IMR-90 (cell line): ENCODE measurements at regions not wholly inside any gene's neighbourhood (a gene's known extent, or its start where the extent isn't known, plus 50 kb on each side); places are given as distances from the start of the nearest gene placed in this dataset.

ENCODE experiments used
- ATAC-seq: fragments of 200-7000 bp; cut with Tn5 transposase; 2 replicates; pipeline ENCODE4 v1.9.1; 2020; ENCODE audit warnings: low read depth, mild to moderate bottlenecking, moderate library complexity
- BruUV-seq: library from RNA; stranded (reverse); fragments of 400-500 nt; replicated peaks from 2 replicates; lab custom pipeline; 2021; lab: Mats Ljungman, UMichigan
- CTCF ChIA-PET: fragments of 300-600 bp; formaldehyde crosslinking; extraction: SDS; loops from one replicate; lab custom pipeline; 2021; ENCODE audit warnings: antibody characterized with exemption; lab: Yijun Ruan, JAX
- POLR2A ChIA-PET: fragments of 300-600 bp; sonication (Branson Sonifier 250); formaldehyde crosslinking; loops from one replicate; lab custom pipeline; 2022; ENCODE audit warnings: antibody characterized with exemption; ENCODE audit not compliant: unreplicated experiment; lab: Charles Lee
- DNase-seq: peaks from one replicate; pipeline ENCODE4 v3.0.0; 2013
- H2AFZ ChIP-seq: replicated peaks from 2 replicates; pipeline ENCODE3; 2013; ENCODE audit warnings: low read length, mild to moderate bottlenecking; ENCODE audit not compliant: poor library complexity
- H2AK5ac ChIP-seq: 2 replicates; pipeline ENCODE4 v1.6.1; 2013; ENCODE audit warnings: low read depth, low read length, inconsistent platforms
- H2AK9ac ChIP-seq: replicated peaks from 2 replicates; pipeline ENCODE3; 2013; ENCODE audit warnings: mild to moderate bottlenecking, low read depth, low read length, moderate library complexity; ENCODE audit not compliant: poor library complexity
- H2BK120ac ChIP-seq: 2 replicates; pipeline ENCODE4 v1.6.1; 2013; ENCODE audit warnings: low read depth, low read length, inconsistent platforms
- H2BK15ac ChIP-seq: 3 replicates; pipeline ENCODE4 v1.6.1; 2013; ENCODE audit warnings: low read depth, low read length, inconsistent platforms
- H2BK20ac ChIP-seq: 2 replicates; pipeline ENCODE4 v1.6.1; 2013; ENCODE audit warnings: low read depth, mild to moderate bottlenecking, inconsistent platforms, low read length, moderate library complexity
- H2BK5ac ChIP-seq: 2 replicates; pipeline ENCODE4 v1.6.1; 2013; ENCODE audit warnings: mild to moderate bottlenecking, low read depth, low read length, inconsistent platforms; ENCODE audit not compliant: poor library complexity, severe bottlenecking
- H3K14ac ChIP-seq: replicated peaks from 2 replicates; pipeline ENCODE4 v1.6.1; 2013; ENCODE audit warnings: low read depth, low read length, inconsistent platforms
- H3K18ac ChIP-seq: 2 replicates; pipeline ENCODE4 v1.6.1; 2013; ENCODE audit warnings: low read depth, low read length, control low read depth
- H3K23ac ChIP-seq: 2 replicates; pipeline ENCODE4 v1.6.1; 2013; ENCODE audit warnings: low read depth, low read length, inconsistent platforms
- H3K27ac ChIP-seq: 2 replicates; pipeline ENCODE4 v1.5.1; 2013; ENCODE audit warnings: mild to moderate bottlenecking, control low read depth, low read length; ENCODE audit not compliant: insufficient read depth
- H3K27me3 ChIP-seq: 2 replicates; pipeline ENCODE4 v1.6.1; 2013; ENCODE audit warnings: low read length; ENCODE audit not compliant: control insufficient read depth, insufficient read depth
- H3K36me3 ChIP-seq: 2 replicates; pipeline ENCODE4 v1.6.1; 2013; ENCODE audit warnings: low read length, mixed read lengths; ENCODE audit not compliant: control insufficient read depth, insufficient read depth
- H3K4ac ChIP-seq: 2 replicates; pipeline ENCODE4 v1.6.1; 2013; ENCODE audit warnings: low read depth, low read length, inconsistent platforms
- H3K4me1 ChIP-seq: 2 replicates; pipeline ENCODE4 v1.6.1; 2013; ENCODE audit warnings: low read length, mixed read lengths; ENCODE audit not compliant: control insufficient read depth, insufficient read depth
- H3K4me2 ChIP-seq: 2 replicates; pipeline ENCODE4 v1.6.1; 2013; ENCODE audit warnings: low read depth, mild to moderate bottlenecking, control low read depth, low read length, moderate library complexity
- H3K4me3 ChIP-seq: 2 replicates; pipeline ENCODE4 v1.5.1; 2013; ENCODE audit warnings: low read depth, mild to moderate bottlenecking, control low read depth, low read length, moderate library complexity; ENCODE audit not compliant: insufficient read depth
- H3K56ac ChIP-seq: 2 replicates; pipeline ENCODE4 v1.6.1; 2013; ENCODE audit warnings: low read length, inconsistent platforms; ENCODE audit not compliant: insufficient read depth; ENCODE audit errors: extremely low read depth
- H3K79me1 ChIP-seq, 2 experiments: 2 replicates each; pipeline ENCODE4 v1.6.1; 2013; ENCODE audit warnings: low read length in 2 of 2, inconsistent platforms in 1 of 2, low read depth in 1 of 2
- H3K9ac ChIP-seq: 2 replicates; pipeline ENCODE4 v1.6.1; 2013; ENCODE audit warnings: low read depth, low read length, control low read depth
- H3K9me1 ChIP-seq: 2 replicates; pipeline ENCODE4 v1.6.1; 2013; ENCODE audit warnings: low read length, inconsistent platforms; ENCODE audit not compliant: insufficient read depth
- H3K9me3 ChIP-seq: 2 replicates; pipeline ENCODE4 v1.6.1; 2013; ENCODE audit warnings: low read length; ENCODE audit not compliant: control insufficient read depth, insufficient read depth
- H4K20me1 ChIP-seq: 2 replicates; pipeline ENCODE4 v1.6.1; 2013; ENCODE audit warnings: low read length, inconsistent platforms; ENCODE audit not compliant: insufficient read depth
- H4K5ac ChIP-seq: 2 replicates; pipeline ENCODE4 v1.6.1; 2013; ENCODE audit warnings: mild to moderate bottlenecking, low read depth, low read length, control low read depth
- H4K8ac ChIP-seq, 2 experiments: 2 replicates each; pipeline ENCODE4 v1.6.1; 2013; ENCODE audit warnings: low read depth in 2 of 2, low read length in 2 of 2, control low read depth in 1 of 2, inconsistent platforms in 1 of 2
- H4K91ac ChIP-seq: 2 replicates; pipeline ENCODE4 v1.6.1; 2013; ENCODE audit warnings: low read depth, low read length, inconsistent platforms; ENCODE audit not compliant: insufficient read depth
- BHLHE40 ChIP-seq: fragments of 150-350 bp; IDR thresholded peaks from 2 replicates; pipeline ENCODE4 v1.6.1; 2016; ENCODE audit warnings: mild to moderate bottlenecking, low read depth, low read length
- CEBPB ChIP-seq: IDR thresholded peaks from 2 replicates; pipeline ENCODE4 v1.6.1; 2012; ENCODE audit warnings: low read depth, low read length, improper control_type of control experiment
- CHD1 ChIP-seq: IDR thresholded peaks from 2 replicates; pipeline ENCODE4 v1.6.1; 2012; ENCODE audit warnings: low read depth, low read length, improper control_type of control experiment
- CTCF ChIP-seq: conservative IDR thresholded peaks from 2 replicates; pipeline ENCODE4 v1.5.1; 2012; ENCODE audit warnings: mild to moderate bottlenecking, low read depth, low read length, improper control_type of control experiment
- ELK1 ChIP-seq: fragments of 150-350 bp; IDR thresholded peaks from 2 replicates; pipeline ENCODE4 v1.6.1; 2016; ENCODE audit warnings: low read depth, mild to moderate bottlenecking, low read length, moderate library complexity, borderline replicate concordance
- FOS ChIP-seq: fragments of 150-350 bp; IDR thresholded peaks from 2 replicates; pipeline ENCODE4 v1.6.1; 2016; ENCODE audit warnings: low read depth, low read length
- MAFK ChIP-seq: IDR thresholded peaks from 2 replicates; pipeline ENCODE4 v1.6.1; 2012; ENCODE audit warnings: low read depth, low read length, improper control_type of control experiment
- MAZ ChIP-seq: IDR thresholded peaks from 2 replicates; pipeline ENCODE4 v1.6.1; 2012; ENCODE audit warnings: low read depth, mild to moderate bottlenecking, low read length, improper control_type of control experiment, moderate library complexity, borderline replicate concordance
- MXI1 ChIP-seq: IDR thresholded peaks from 2 replicates; pipeline ENCODE4 v1.6.1; 2012; ENCODE audit warnings: low read depth, mild to moderate bottlenecking, low read length, moderate library complexity, borderline replicate concordance
- NFE2L2 ChIP-seq: fragments of 150-350 bp; IDR thresholded peaks from 2 replicates; pipeline ENCODE4 v1.6.1; 2016; ENCODE audit warnings: low read depth, mild to moderate bottlenecking, low read length
- POLR2A ChIP-seq: IDR thresholded peaks from 2 replicates; pipeline ENCODE4 v1.6.1; 2012; ENCODE audit warnings: mild to moderate bottlenecking, low read depth, low read length
- RAD21 ChIP-seq: IDR thresholded peaks from 2 replicates; pipeline ENCODE4 v1.6.1; 2012; ENCODE audit warnings: low read length, improper control_type of control experiment
- RCOR1 ChIP-seq: IDR thresholded peaks from 2 replicates; pipeline ENCODE4 v1.6.1; 2012; ENCODE audit warnings: mild to moderate bottlenecking, low read length, improper control_type of control experiment; ENCODE audit not compliant: insufficient replicate concordance
- RFX5 ChIP-seq: IDR thresholded peaks from 2 replicates; pipeline ENCODE4 v1.8.0; 2012; ENCODE audit warnings: low read depth, mild to moderate bottlenecking, low read length, moderate library complexity
- SMC3 ChIP-seq: fragments of 150-350 bp; IDR thresholded peaks from 2 replicates; pipeline ENCODE4 v1.6.1; 2016; ENCODE audit warnings: low read depth, mild to moderate bottlenecking, antibody characterized with exemption, low read length, moderate library complexity
- WGBS, 2 experiments: methylation state at CpG; one replicate each; pipeline versions ENCODE4 v1.1.5 to v1.1.7; 2013; ENCODE audit warnings: missing lambda C conversion rate in 2 of 2; ENCODE audit not compliant: insufficient read length in 1 of 2; ENCODE audit errors: extremely low coverage in 2 of 2; 5-methylcytosine and 5-hydroxymethylcytosine counted together
- dilution Hi-C: fragments of 300-500 bp; cut with HindIII; formaldehyde crosslinking; loops from one replicate; pipeline ENCODE4 v1.14.3; 2018; ENCODE audit warnings: low sequenced_read_pairs; ENCODE audit not compliant: unreplicated experiment
- in situ Hi-C: fragments of 300-500 bp; cut with MboI; formaldehyde crosslinking; loops from 3 replicates; pipeline ENCODE4 v1.14.3; 2019; ENCODE audit warnings: low sequenced_read_pairs, inconsistent platforms, mixed read lengths
- intact Hi-C: fragments of 100-400 bp; cut with micrococcal nuclease; formaldehyde crosslinking; loops from 2 replicates; pipeline ENCODE4 v1.10.0; 2022
- TF ChIP-seq, protein P1 (sequence below): fragments of 150-350 bp; IDR thresholded peaks from 2 replicates; pipeline ENCODE4 v1.6.1; 2017; ENCODE audit warnings: mild to moderate bottlenecking, antibody characterized with exemption, low read length, low read depth

DNA sequence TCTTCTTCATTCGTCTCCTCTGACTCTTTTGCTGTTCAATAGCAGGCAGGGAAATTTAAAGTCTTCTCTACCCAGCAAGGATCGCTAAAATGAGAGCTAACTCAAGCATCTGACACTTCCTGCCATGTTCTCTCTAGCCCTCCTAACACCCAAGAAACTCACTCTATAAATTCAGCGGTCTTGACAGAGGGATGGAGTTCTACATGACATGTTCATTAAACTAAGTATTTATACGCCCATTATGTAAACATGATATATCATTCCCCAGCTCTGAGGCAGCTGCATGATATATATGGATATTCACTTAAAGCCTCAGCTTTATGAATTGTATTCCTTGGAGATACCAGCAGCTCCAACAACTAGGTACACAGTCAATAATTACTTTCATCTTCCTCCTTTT, 231.0 kb downstream of the METTL4 start:
- Histone ChIP-seq H4K91ac (no peak overlapping the region), H3K4me1 (no peaks in the 10 kb centered on the region), H3K4me2 (no peak overlapping the region), H2BK15ac (no peak overlapping the region), H2BK120ac (no peak overlapping the region), H3K56ac (no peak overlapping the region), H3K4me3 (no peak overlapping the region), H2AFZ (no peak overlapping the region), H3K27ac (no peak overlapping the region), H2AK5ac (no peak overlapping the region), H2BK20ac (no peak overlapping the region), H3K79me1 (no peaks in the 10 kb centered on the region), H3K36me3 (no peaks in the 10 kb centered on the region), H3K9me3 (no peaks in the 10 kb centered on the region), H3K4ac (no peak overlapping the region), H3K9ac (no peak overlapping the region), H3K27me3 (no peaks in the 10 kb centered on the region), H3K14ac (no peak overlapping the region), H4K5ac (no peak overlapping the region), H3K9me1 (peaks cover 3% of the 10 kb centered on the region; the same call in 1 of the 2 replicates), H3K18ac (no peak overlapping the region), H3K23ac (no peak overlapping the region), H4K20me1 (no peaks in the 10 kb centered on the region), H2AK9ac (no peak overlapping the region), H4K8ac (no peak overlapping the region), H2BK5ac (no peak overlapping the region)
- CTCF ChIA-PET: interaction anchor here (0.6 kb wide), 1 partner anchor 469 kb away, joined by 5 read pairs; no protein-coding TSS in a partner anchor
- POLR2A ChIA-PET: no interaction called here
- dilution Hi-C loops: no loop called here
- TF ChIP-seq RFX5 (no peak), CTCF (no peak), ELK1 (no peak), SMC3 (no peak), CHD1 (no peak), BHLHE40 (no peak), RAD21 (no peak), MXI1 (no peak), POLR2A (no peak), MAFK (no peak), CEBPB (no peak), NFE2L2 (no peak), RCOR1 (no peak), FOS (no peak), MAZ (no peak)
- TF ChIP-seq, protein P1, sequence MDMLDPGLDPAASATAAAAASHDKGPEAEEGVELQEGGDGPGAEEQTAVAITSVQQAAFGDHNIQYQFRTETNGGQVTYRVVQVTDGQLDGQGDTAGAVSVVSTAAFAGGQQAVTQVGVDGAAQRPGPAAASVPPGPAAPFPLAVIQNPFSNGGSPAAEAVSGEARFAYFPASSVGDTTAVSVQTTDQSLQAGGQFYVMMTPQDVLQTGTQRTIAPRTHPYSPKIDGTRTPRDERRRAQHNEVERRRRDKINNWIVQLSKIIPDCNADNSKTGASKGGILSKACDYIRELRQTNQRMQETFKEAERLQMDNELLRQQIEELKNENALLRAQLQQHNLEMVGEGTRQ: no peak
- no peak for DNase-seq
- BruUV-seq: no TSS peak
- intact Hi-C loops: no loop called here
- in situ Hi-C loops: no loop called here
- 20% methylated on average over 1 of the region's 4 CpGs; no CpG with 5 or more reads in 1 of the 2 experiments for WGBS, 2 experiments
- ATAC-seq: no peak
